Stimulated activated CD4-positive, alpha-beta T cell treated with anti-CD3 and anti-CD28 coated beads, Interleukin-4, amount 100 ng/mL, for 48 hours (primary cell): ENCODE measurements at regions not wholly inside any gene's neighbourhood (a gene's known extent, or its start where the extent isn't known, plus 50 kb on each side); places are given as distances from the start of the nearest gene placed in this dataset.

Experiments
- DNase-seq, 2 donors: peaks; one replicate each; pipeline ENCODE4 v3.0.0-alpha.2; 2020; ENCODE audit warnings: low read depth in 2 of 2

DNA sequence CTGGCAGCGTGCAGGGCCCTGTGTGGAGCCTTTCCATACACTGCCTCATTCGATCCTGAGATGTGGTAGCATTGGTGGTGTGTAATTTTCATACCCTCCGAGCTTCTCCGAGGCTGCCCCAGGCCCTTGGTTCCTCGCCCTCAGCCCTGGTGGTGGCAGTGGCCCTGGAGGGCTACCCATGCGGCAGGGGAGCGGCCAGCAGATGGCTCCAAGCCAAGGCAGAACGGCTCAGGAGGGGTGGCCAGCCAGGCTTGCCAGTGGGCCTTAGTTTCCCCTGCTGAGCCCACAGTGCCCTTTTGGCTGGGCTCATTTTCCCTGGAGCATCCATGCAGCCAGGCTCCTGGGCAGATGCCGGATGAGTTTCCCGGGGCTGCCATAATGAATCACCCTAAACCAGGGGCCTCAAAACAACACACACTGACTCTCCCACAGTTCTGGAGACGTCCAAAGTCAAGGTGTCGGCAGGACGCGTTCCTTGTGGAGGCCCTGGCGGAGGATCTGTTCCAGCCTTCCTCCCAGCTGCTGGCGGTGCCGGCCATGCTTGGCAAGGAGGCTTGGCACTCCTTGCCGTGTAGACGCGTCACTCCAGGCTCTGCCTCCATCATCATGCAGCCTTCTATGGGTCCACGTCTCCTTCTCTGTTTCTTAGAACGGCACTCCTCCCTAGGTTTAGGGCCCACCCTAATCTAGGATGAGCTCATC is 158.8 kb upstream of the GSE1 start:
- DNase-seq: no peak

DNA sequence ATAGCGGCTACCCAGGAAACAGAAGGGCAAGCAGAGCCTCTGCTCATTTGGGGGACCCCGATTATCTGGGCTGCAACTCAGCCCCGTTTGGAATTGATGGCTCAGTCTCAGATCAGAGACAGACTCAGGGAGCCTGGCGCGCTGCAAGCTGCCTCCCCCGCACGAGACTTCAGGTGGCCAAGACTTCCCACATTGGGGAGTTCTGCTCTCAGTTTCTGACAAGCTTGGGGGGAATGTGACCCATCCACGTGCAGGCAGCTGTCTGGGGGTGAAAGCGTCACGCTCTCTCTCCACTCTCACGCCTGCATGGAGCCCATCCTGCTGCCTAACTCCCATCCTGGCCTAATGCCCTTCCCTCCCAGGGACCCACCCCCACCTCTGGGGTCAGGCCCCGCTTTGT is 157.6 kb upstream of the GSE1 start:
- DNase-seq: no peak

DNA sequence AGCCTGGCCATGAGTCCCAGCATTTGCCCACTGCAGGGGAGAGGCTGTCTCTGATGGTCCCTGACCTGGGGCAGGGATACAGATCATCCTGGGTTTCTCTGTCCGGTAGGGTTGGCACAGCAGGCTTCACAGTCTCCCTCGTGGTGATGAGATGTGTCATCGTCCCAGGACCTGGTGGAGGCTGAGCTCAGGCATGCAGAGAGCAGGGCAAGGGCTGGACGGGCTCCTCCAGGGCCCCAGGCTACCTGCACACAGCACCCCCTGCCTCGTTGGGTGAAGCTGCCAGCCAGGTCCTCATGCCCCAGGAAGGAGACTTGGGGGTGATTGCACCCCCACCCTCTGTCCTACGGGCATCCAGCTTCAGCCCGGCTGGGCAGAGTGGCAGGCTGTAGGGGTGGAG is 155.8 kb upstream of the GSE1 start:
- DNase-seq: no peak

DNA sequence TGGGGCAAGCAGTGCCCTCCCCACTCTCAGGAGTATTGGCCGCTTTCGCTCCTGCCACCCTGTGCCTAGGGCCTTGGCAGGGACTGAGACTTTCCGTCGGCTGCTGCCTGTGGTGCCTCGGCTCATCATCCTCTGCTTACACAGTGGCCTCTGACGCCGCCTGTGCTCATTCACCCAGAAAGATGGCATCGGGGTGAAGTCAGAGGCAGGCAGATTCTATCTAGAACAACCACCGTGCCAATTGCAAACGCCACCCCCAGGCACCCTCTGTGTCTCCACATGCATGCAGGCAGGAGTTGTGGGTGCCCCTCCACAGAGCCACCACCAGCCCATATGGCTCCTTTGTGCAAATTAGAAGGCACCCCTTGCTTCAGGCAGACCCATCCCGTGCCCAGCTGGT is 154.2 kb upstream of the GSE1 start:
- no peak for DNase-seq

DNA sequence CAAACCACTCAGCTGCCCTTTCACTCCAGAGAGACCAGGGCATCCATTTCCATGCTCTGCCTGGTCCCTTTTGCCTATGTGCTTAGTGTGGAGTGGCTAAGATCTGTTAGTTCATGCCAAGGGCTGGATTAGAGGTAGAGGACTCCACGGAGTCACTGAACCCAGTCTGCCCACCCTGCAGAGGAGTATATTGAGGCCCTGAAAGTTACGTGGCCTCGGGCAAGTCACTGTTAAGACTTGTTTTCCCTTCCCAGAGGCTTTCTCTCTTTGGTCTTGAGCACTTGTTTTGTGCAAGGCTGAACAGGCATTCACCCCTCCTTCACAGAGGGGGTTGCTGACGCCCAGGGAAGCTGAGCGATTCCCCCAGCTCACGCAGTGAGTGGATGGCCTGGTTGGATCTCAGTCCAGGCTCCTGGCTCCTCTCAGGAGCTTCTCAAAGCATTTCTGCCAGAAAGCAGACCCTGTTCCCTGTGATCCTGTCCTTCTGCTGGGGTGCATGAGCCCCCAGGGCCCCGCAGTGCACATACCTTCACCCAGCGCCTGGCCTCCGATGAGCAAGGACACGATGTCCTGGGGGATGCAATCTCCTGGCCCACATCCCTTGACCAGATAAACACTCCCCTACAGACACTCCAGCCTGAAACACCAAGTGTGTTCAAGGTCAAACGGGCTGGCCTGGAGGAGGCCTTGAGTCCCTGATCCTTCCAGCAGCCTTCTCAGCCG is 153.4 kb upstream of the GSE1 start:
- no peak for DNase-seq

DNA sequence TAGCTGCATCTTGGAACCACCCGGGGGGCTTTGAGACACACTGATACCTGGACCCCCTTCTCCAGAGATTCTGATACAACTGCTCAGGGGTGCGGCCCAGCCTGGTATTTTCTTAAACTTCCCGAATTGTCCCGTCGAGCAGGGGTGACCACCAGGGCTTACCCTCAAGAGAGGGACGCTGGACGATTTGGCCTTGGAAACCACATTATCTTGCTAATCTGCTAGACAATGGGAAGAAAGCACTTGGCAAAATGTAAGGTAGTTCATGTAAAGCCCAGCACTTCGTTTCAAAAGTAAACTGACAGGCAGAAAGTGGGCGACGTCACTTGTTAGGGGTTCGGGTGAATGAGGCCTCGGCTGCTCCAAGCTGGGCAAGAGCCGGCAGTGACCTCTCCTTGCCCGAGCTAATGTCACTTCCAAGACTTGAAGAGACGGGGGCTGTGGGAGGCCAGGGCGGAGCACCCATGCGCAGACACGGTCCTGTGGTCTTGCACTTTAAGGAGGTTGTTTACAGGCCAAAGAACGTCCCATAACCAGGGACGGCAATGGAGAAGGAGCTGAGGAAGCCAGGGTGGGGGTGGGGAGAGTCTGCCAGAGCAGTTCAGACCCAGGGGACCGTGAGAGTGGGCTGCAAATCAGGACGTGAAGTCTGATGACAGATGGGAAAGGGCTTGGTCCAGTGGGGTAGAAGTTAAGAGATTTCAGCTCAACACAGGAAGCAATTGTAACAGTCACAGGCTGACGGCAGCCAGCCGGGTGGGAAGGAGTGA is 152.7 kb upstream of the GSE1 start:
- DNase-seq: no peak

DNA sequence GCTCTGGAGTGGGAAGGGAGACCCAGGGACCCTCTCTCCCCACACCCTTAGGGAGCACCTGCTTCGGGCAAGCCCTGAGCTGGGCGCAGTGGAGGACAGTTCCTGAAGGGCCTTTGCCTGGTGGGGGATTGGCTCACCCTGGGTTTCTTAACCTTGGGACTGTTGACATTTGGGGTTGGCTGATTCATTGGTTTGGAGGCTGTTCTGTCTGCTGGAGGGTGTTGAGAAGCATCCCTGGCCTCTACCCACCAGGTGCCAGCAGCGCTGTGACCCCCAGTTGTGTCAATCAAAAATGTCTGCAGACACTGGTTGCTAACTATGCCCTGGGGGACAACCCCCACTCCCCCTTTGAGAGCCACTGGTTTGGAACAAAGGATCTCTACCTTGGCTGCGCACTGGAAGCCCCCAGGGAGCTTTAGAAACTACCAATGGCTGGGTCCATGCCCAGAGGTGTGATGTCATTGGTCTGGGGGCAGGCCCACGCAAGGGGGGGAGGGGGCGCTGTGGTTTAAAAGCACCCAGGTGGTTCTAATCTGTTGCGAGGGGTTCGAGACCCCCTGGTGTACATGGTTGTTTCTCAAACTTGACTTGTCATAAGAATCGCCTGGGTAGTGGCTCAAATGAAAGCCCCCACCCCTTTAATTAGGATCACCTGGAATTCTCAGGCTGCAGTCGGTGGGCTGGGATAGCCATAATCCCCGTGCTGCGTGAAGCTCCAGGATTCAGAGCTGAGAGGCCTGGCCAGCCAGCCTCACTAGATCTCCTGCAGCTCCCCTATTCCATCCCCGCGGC is 151.9 kb upstream of the GSE1 start:
- DNase-seq: no peak

DNA sequence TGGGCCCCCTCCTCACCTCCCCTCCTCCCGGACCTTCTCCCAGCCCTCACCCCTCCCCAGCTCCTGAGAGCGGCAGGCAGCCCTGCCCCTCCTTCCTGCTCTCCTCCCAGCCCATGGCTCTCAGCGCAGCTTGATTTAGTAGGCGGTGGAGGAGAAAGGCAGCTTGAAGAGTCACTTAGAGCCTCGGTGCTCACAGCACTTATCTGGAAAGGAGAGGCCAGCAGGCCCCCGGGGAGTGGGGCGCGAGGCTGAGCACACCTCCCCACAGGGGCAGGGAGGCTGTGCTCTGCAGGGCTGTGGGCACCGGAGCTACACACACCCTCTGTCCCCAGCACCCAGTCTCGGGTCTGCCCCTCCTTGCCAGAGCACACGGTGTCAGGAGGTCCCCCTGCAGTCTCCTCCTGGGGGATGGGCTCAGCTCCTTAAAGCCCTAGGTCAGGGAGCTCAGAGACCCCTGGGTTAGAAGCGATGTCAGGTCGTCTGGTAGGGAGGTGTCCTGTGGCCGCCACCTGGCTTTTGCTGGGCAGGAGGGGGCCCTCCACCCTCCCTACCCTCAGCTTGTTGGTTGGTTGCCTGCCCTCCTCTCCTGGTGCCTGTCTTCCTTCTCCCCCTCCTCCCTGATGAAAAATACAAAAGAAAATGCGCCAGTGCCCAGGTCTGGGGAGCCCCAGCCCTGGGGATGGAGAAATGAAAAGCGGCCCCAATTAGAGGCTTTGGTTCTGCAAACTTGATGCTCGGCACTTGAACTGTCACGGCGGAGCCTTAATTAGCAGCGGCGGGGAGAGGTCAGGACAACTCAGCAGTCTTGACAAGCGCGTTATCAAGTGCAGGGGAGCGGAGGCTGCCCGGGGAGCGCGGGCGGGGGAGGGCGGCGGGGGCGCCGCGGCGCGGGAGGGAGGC is 151.1 kb upstream of the GSE1 start:
- DNase-seq: no peak

DNA sequence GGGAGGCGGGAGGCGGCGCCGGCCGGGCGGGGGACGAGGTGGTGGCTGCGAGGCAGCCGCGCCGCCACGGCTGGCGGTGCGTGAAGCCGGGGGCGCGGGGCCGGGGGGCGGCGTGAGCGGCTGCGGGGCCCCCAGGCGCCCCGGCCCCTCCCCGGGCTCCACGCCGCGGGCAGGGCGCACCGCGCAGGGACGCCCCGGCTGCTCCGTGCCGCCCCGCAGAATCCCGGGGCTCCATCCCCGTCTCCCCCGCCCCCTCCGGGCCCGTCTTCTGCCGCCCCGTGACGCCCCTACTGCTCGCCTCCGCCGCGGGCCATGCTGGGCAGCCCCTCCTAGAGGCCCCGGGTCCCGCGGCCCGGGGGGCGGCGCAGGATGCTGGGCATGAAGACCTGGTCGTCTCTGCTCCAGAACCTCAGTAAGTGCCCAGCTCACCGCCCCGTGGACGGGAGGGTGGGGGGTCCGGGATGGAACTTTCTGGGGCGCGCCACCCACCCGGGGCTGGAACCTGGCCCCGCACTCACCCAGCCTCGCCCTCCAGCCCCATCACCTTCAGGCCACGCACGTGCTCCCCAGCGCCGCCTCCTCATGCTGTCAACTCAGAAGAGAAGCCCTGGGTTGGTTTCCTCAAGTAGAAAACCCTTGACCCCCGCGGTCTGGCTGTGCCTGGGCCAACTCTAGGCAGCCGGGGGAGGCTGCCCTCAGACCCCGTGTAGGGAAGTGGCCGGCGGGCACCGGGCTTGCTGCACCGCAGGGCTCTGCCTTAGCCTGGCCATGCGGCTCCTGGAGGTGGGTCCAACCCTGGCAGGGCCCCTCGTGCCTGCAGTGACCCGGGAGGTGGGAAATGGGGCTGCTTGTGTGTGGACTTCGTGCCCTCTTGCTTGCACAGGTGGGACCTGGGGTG is 150.2 kb upstream of the GSE1 start:
- DNase-seq: no peak

DNA sequence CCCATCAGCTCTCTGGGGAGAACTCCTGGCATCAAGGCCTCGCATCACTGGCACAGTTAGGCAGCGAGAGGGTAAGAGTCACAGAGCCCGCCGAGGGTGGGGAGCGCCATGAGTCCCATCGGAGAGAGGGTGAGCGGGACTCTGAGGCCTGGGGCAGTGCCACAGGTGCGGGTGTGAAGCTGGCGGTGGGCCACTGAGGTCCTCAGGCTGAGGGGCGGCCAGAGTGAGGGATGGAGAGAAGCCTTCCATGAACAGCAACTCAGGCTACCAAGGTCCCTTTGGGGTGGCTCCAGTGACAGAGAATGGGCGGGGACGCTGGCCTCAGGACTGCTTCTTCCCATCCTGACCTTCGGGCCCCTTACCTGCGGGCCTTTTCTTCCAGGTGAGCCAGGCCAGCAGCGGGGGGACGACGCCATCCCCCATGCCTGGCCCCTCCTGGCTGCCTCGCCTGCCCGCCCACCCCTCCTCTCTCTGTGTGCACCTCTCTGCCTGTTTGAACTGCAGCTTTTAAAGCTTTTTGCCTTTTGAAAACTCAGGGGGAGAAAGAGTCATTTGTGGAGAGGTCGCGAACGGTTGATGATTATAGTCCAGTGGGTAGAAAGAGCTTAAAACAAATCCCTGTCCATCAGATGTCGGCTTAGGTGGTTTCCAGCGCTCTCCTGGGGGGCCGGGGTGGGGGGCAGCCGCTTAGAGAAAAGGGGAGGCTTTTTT is 149.3 kb upstream of the GSE1 start:
- no peak for DNase-seq

DNA sequence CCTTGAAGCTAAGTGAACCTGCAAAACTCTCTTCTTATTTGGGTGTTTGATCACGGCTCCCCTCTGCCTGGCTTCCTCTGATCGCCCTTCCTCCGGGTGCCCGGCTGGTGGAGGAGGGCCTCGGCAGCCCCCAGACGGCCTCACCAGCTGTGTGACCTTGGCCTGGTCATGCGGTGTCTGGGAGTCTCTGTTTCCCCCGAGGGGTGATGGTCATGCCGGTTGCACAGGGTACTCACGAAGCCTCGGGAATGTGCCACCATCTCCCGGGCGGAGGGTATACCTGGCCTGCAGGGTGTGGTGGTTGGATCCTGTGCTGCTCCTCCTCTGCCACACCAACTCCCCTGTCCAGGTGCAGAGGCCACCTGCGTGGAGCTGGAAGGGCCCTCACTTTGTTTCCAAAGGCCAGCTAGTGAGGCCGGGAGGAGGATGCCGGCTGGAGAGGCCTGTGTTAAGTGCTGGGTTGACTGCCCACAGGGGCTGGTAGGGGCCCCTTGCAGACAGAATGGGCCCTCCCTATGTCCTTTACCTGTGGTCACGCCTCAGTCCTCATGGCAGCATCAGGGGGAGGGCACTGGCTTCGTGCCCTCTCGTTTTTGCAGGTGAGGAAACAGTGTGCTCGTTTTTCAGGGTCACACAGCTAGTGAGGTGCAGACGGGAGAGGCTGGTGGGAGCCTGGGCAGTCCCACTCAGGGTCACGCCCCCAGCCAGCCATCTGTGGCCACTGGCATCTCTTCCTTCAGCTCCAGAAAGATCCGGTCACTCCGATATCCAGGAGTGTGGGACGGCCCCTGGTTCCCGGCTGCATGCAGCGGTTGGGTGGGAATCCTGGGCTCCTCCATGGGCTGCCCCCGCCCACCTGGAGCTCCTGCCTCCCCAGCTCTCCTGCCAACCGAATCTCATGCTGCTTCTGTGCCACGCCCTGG is 148.5 kb upstream of the GSE1 start:
- no peak for DNase-seq

DNA sequence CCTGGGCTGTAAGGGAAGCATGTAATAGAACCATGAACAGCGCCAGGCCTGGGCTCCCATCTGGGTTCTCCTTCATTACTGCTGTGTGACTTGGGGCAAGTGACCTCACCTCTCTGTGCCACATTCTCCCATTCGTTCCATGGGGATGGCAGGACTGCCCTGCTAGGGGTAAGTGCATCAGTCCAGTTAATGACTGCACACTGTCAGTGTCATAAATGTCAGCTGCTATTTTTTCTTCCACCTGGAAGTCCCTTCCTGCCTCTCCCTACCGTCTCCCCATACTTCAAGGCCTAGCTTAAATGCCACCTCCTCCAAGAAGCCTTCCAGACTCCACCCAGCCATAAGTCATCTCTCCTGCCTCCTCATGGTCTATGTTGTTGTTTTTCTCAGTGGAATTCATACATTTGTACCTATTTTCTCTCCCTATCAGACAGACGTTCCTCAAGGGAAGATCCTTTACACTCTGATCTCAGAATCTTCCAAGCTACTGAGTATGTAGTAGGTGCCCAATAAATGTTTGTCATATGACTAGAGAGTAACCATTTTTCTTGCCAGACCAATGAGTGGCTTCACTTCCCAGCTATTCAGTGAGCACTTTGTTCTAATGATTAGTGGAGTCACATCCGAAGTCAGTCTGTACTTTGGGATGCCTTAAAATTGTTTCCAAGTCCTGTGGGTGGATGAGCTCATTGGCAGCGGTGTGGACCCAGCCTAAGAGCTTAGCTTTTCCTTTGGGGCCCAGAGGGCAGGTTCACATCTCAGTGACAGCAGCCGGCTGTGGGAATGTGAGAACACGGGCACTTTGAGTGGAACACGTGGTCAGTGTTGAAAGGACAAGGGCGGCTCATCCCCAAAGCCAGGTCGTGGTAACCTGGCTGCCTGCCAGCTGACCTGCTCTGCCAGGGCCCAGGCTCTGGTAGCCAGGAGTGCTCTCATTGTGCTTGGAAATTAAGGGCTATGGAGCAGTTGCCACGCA is 147.5 kb upstream of the GSE1 start:
- DNase-seq: no peak

DNA sequence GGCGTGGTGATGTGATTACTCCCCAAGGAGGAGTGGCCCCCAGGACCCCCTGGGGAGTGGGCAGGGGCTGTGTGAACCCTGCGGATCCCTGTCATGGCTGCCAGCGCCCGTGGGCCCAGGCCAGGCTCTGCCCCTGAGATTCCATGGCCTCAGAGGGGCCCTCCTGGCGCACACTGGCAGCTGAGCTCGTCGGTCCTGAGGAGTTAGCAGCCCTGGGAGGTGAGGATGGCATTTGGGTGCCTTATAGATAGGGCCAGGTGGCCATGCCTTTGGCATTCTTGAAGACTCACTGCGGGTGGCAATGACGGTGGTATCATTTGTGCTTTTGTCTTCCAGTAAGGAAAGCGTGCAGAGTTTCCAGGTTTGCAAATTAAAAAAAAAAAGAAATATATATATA is 146.8 kb upstream of the GSE1 start:
- DNase-seq: no peak

DNA sequence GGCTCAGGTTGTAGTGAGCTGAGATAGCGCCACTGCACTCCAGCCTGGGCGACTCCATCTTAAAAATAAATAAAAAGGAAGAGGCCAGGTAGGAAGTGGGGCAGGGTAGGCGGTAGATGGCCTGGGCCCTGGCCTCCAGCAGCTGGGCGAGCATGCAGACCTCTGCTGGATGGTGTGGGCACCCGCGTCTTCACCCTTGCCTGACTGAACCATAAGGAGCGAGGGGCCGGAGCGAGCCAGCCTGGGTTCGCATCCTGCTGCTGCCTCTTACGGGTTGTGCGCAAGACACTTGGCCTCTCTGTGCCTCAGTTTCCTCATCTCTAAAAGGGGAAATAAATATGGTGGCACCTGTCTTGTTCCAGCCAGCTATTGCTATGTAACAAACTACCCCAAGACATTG is 146.1 kb upstream of the GSE1 start:
- no peak for DNase-seq

DNA sequence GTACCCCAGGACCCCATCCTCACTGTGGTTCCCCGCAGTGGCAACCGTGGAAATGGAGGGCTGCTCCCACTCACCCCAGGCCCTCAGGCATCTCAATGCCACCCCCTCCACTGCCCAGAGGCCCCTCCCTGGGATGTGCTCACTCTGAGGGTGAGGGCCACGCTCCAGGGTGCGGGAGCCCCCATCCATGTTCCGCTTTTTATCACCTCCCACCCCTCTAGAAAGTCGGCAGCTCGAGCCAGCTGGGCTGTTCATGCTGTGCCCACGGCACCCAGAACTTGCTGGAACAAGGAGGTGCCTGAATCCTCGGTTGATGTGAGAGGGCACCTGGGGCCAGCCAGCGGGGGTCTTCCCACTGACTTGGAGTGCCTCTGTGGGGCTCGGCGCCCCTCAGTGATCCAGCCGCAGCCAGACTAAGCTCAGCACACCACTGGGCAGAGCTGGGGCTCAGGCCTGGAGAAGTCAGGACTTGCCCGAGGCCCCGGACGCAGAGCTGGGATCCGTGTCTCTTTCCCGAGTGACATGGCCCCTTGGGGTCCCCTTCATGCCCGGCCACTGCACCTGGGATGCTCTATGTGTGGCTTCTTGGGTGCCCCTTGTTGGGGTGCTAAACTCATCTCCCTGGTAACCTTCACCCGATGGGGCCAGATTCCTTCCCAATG is 143.1 kb upstream of the GSE1 start:
- no peak for DNase-seq

DNA sequence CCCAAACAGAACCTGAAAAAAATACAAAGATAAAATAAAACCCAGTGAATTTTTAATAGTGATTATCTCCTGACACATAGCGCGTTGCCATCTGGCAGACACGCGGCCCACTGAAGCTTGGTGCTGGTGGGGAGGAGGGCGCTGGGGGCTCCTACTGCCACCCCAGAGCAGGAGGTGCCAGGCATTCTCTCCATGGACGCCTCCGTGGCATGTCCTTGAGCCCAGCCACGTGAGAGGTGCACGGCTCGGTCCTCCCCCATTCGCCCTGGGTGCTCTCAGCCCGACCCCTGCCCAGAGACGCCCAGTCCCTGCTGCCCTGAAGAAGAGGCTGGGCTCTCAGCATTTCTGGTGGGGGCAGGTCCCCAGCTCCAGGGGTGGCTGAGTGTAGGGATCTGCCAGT is 142.2 kb upstream of the GSE1 start:
- DNase-seq: no peak
